WTC11 (cell line): ENCODE measurements at regions not wholly inside any gene's neighbourhood (a gene's known extent, or its start where the extent isn't known, plus 50 kb on each side); places are given as distances from the start of the nearest gene placed in this dataset.

ENCODE experiments used
- CTCF ChIP-seq: fragments of 200-600 bp; IDR thresholded peaks from 2 replicates; pipeline ENCODE4 v1.8.0; 2022; ENCODE audit warnings: antibody characterized with exemption
- IRF1 ChIP-seq: sonication (generic); formaldehyde crosslinking; IDR thresholded peaks from 2 replicates; pipeline ENCODE4 v1.8.0; 2023; ENCODE audit warnings: missing genetic modification reagents
- MAX ChIP-seq: sonication (generic); formaldehyde crosslinking; IDR thresholded peaks from 2 replicates; pipeline ENCODE4 v1.8.0; 2022; ENCODE audit warnings: mild to moderate bottlenecking, missing genetic modification reagents
- NR2C2 ChIP-seq: sonication (generic); formaldehyde crosslinking; IDR thresholded peaks from 2 replicates; pipeline ENCODE4 v1.8.0; 2022; ENCODE audit warnings: mild to moderate bottlenecking, missing genetic modification reagents

GRCh38 chr5:128850049-128850448 lies 115.2 kb upstream of the SLC27A6 start:
- no peak for TF ChIP-seq CTCF
- TF ChIP-seq MAX (CRISPR knock-in tag): no peak
- no peak for TF ChIP-seq IRF1 (CRISPR knock-in tag)
- TF ChIP-seq NR2C2 (CRISPR knock-in tag): no peak
